Dermis microvascular lymphatic vessel endothelial cell (primary cell): ENCODE measurements at regions not wholly inside any gene's neighbourhood (a gene's known extent, or its start where the extent isn't known, plus 50 kb on each side); places are given as distances from the start of the nearest gene placed in this dataset.
"Not testable (repeated sequence)": the region's sequence is repeated elsewhere in the genome, so short reads cannot be mapped to it uniquely, and the experiment has no call there.

ENCODE experiments used
- DNase-seq, 2 donors: peaks; one replicate each; pipeline versions ENCODE4 v3.0.0 to v3.0.0-alpha.2; 2010; ENCODE audit warnings: low read depth in 2 of 2

DNA sequence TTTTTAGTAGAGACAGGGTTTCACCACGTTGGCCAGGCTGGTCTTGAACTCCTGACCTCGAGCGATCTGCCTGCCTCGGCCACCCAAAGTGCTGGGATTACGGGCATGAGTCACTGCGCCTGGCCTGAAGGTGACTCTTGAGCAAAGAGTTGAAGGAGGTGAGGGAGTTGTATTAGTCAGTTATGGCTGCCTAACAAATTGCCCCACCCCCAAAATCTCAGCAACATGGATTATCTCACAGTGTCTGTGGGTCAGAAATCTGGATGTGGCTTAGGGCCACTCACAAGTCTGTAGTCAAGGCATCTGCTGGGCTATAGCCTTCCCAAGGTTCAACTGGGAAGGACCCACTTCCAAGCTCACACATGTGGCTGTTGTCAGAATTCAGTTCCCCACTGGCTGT, 52.8 kb upstream of the ADGRE5 start:
- DNase-seq = no peak

DNA sequence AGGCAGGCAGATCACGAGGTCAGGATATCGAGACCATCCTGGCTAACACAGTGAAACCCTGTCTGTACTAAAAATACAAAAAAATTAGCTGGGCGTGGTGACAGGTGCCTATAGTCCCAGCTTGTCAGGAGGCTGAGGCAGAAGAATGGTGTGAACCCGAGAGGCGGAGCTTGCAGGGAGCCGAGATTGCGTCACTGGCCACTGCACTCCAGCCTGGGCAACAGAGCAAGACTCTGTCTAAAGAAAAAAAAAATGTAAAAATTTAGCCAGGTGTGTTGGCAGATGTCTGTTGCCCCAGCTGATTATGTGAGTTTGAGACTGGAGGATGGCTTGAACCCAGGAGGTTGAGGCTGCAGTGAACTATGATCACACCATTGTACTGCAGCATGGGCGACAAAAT, 54.2 kb upstream of the ADGRE5 start:
- not testable (repeated sequence) for DNase-seq

DNA sequence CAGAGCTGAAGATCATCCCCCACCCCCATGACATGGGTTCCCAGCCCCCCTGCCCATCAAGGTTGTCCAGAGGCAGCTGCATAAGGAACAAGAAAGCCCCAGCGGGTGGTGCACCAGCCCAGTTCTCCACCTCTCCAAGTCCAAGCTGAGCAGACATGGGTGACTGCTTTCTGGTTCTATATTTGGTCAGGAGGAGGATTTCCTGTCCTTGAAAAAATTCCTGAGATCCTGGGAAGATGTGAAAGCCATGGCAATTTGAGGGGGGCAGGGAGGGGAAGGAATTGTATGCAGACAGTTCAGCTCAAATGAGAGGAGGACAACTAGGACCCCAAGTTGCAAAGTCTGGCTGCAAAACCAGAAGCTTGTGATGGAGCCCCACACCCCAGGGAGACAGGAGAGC, 55.4 kb upstream of the ADGRE5 start:
- DNase-seq = no peak

DNA sequence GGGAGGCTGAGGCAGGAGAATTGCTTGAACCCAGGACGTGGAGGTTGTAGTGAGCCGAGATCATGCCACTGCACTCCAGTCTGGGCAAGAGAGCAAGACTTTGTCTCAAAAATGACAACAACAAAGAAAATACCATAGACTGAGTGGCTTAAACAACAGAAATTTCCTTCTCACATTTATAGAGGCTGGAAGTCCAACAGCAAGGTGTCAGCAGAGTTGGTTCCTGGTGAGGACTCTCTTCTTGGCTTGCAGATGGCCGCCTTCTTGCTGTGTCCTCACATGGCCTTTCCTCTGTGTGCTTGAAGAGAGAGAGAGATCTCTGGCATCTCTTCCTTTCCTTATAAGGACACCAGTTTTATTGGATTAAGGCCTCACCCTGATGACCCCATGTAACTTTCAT, 56.1 kb upstream of the ADGRE5 start:
- DNase-seq = no peak

DNA sequence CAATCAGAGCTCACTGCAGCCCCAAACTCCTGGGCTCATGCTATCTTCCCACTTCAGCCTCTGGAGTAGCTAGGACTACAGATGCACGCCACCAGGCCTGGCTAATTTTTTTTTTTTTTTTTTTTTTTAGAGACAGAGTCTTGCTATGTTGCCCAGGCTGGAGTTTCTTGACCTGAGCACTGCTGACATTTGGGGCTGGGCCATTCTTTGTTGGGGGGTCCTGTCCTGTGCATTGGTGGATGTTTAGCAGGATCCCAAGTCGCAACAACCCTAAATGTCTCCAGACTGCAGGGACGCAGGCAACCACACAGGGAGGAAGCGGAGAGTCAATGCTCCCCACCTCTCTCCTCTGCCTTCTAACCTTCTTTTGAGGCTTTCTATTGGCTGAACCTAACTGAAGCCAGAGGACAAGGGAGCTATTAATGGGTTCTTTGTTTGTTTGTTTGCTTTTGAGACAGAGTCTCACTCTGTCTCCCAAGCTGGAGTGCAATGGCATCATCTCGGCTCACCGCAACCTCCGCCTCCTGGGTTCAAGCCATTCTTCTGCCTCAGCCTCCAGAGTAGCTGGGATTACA, 58.3 kb upstream of the ADGRE5 start:
- no peak for DNase-seq

DNA sequence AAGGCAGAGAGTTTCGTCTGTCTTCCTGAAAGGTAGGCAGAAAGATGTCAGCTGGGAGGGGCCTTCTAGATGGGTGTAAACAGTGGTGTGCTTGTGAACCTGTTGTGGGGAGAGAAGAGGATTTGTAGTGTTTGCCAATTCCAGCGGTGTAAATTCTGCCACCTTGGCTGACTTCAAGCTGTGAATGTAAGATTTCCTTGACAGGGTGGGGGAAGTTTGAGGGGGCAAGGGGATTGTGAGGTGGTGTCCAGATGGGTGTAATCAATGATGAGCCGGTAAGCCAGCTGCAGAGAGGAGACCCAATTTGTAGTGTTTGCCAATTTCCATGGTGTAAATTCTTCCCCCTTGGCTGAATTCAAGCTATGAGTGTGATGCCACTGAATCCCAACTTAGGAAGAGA, 61.0 kb upstream of the ADGRE5 start:
- DNase-seq = no peak

DNA sequence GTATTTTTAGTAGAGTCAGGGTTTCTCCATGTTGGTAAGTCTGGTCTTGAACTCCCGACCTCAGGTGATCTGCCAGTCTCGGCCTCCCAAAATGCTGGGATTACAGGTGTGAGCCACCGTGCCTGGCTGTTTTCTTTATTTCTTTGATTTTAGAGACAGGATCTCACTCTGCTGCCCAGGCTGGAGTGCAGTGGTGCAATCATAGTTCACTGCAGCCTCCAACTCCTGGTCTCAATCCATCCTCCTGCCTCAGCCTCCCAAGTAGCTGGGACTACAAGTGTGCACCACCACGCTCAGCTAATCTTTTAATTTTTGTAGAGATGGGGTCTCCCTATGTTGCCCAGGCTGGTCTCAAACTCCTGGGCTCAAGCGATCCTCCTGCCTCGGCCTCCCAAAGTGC, 61.5 kb upstream of the ADGRE5 start:
- DNase-seq = not testable (repeated sequence)

DNA sequence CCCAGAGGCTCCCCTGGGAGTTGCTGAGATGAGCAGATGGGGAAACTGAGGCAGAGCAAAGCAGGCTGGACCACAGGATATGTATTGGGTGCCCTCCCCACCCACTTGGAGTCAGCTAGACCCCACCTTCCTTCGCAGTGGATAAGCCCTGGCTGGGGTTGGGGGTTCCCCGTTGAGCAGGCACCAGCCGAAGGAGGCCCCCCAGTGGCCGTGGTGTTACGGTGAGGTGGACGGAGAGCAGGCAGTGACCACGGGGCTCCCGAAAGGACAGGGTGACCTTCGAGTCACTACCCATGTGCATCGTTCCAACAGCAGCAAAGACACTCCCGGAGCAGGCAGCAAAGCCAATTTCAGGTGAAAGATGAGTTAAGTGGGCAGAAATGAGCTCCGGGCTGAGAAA, 62.4 kb upstream of the ADGRE5 start:
- DNase-seq = peak; percentile 4 to 47

DNA sequence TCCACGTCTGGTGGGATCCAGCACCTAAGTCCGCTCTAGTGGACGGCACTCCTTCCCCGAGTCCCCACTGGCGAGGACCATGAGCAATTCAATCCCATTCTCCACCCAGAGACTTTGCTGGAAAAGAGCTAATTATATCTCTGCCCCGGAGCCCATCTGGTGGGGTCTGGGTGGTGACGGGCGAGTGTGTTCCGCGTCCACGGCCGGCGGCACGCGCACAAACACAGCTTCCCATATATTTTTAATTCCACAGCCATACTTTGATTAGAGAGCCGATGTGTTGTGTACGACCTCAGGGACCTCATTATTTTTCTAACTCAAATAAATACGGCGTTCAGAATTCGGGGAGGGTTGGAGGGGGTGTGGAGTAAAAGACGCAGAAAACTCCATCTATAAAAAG, 64.1 kb upstream of the ADGRE5 start:
- no peak for DNase-seq

DNA sequence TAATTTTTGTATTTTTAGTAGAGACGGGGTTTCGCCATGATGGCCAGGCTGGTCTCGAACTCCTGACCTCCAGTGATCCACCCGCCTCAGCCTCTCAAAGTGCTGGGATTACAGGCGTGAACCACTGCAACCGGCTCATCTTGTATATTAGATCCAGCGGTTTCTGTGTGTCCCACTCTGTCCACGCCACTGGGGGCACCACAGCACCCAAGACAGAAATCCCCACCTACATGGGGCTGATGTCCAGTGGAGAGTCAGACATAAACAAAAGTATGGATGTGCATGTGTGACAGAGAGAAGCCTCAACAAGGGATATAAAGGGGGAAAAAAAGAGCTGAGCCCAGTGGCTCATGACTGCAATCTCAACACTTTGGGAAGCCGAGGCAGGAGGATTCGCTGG, 65.8 kb upstream of the ADGRE5 start:
- DNase-seq = no peak

DNA sequence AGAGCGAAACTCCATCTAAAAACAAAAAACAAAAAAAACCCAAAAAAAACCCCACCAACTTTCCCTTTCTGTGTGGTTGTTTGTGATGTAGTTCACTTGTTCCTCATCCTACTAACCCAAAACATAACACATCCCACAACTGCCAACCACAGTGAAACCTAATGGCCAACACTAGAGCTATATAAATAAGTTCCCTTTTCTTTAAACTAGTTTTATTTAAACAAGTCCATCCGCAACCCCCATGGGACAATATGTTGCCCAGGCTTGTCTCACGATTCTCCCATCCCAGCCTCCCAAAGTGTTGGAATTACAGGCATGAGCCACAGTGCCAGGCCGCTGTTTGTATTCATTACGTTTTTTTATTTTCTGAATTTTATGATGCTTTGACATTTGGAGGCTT, 71.2 kb upstream of the ADGRE5 start:
- no peak for DNase-seq

DNA sequence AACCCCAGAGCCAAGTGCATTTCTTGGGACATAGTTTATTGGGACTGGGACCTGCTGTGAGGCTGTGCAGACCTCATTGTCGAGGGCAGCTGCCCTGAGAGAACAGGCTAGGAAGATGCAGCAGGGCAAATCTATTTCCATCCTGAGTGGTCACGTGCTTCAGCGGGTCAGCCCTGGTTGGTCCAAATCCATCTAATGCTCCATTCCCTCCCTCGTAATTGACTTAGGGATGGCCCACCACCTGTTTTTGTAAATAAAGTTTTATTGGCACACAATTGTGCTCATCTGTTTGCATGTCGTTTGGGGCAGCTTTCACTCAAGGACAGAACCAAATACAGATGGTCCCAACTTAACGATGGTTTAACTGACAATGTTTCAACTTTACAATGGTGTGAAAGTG, 75.5 kb upstream of the ADGRE5 start:
- DNase-seq = no peak

DNA sequence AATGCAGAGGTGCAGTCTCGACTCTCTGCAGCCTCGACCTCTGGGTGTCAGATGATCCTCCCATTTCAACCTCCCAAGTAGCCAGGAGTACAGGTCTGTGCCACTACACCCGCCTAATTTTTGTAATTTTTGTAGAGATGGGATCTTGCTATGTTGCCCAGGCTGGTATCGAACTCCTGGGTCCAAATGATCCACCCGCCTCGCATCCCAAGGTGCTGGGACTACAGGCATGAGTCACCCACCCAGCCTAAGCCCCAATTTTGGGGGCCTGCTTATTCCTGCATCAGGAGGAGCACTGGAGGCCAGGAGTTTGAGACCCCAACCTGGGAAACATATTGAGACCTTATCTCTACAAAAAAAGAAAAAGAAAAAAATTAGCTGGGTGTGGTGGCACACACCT, 80.1 kb upstream of the ADGRE5 start:
- DNase-seq = no peak

DNA sequence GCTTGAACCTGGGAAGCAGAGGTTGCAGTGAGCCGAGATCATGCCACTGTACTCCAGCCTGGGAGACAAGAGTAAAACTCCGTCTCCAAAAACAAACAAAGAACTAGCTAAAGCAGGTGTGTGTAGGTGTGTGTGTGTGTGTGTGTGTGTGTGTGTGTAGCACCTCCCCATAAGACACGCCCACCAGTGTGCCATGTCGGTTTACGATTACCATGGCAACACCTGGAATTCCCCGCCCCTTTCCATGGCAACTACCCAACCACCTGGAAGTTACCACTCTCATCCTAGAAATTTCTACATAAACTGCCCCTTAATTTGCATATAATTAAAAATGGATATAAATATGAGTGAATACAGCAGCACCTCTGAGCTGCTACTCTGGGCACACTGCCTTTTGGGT, 80.9 kb upstream of the ADGRE5 start:
- DNase-seq = peak; percentile 5 to 7

DNA sequence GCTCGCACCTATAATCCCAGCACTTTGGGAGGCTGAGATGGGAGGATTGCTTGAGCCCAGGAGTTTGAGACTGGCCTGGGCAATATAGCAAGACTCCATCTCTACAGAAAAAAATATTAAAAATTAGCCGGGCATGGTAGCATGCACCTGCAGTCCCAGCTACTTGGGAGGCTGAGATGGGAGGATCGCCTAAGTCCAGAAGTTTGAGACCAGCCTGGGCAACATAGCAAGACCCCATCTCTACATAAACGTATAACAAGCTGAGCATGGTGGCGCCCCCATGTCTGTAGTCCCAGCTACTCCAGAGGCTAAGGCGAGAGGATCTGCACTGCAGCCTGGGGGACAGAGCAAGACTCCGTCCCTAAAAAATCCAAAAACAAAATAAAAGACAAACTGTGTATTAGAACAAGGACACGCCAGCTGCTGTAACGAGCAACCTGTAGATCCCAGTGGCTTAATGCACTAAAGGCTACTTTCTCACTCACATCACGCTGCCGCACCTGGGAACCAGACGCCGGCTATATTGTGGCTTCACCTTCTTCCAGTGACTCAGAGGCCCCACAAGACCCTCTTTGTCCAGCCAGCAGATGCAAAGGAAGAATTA, 81.9 kb upstream of the ADGRE5 start:
- not testable (repeated sequence) for DNase-seq

DNA sequence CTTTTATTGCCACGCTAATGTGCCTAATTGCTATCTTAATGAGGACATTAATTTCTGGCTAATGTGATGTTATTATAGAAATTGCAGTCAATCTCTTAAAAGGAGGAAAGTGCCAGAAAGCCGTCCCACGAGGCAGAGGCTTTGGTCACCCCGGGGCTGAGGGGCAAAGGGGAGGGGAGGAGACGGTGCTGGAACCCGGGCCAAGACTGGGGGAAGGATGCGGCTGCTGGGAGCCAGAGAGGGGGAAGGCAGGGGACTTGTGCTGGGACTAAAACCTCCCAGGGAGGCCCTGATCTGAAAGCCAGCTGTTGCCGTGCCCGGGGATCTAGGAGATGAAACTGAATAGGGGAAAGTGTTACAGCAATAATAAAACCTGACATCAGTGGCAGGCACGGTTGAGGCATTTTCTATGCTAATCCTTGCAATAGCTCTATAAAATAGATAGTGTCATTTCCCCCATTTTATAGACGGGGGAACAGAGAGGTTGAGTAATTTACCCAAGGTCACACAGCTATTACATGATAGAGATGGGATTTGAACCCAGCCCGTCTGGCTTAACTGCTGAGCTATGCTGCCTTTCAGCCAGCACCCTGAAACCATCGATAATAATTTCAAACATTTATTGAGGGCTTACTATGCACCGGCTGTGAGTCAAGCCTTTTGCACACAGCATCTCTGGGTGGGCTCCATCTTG, 83.2 kb upstream of the ADGRE5 start:
- DNase-seq = not testable (repeated sequence)

DNA sequence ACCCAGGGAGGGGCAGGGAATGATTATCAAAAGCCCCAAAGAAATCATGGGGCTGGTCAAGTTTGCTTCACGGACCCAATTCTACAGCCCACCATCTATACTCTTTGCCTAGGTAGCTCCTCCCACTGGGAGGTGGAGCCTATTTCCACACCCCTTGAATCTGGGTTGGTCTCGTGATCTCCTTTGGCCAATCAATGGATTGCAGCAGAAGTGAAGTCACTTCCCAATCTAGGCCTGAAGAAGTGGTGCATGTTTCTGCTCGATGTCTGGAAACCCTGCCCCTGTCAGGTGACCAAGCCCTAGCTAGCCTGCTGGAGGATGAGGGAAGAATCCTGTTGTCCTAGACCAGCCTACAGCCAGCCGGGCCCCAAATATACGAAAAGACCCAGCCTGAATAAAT, 86.3 kb upstream of the ADGRE5 start:
- DNase-seq = not testable (repeated sequence)

DNA sequence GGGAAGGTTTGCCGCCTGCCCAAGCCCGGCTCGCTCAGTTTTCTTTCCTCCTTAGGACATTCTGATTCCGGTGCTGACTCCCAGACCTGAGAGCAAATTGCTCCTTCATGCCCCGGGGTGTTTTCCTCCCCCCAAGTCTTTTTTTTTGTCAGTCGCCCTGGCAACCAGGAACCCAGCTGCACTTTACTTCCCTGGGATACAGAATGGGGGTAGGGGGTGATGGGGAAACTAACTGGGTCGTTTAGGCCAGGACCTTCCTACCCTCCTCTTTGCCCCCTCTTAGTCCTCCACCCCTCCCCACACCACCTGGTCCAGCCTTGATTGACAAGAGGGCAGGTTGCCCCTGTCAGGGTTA, 87.5 kb upstream of the ADGRE5 start:
- not testable (repeated sequence) for DNase-seq

DNA sequence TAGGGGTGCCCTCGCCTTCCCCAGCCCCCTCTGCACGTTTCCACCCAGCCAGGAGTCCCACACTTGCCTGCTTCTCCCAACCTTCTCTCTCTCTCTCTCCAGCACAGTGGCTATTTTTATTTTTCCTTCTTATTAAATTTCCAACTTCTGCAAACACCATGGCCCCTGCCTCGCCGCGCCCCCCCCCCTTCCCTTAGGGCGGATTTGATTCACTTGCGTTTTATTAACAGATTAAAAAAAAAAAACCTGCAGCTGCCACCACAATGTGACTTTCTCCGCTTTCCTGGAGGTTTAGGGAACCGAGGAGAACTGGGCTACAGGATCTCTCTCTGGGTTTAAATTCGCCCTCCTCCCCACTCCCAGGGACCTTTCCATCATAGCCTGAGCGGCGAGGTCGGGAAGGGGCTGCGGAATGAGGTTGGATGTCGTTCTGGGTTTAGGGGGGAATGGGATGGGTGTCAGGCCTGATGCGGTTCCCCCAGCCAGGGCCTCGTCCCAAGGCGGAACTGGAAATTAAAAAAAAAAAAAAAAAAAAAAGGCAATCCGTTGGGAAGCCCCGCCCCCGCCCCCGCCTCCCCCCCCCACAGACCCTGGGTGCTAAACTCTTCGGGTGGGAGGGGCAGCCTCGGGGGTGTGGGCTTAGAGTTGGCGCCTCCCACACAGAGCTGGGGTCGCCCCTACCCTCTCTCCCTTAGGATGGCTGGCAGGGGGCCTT, 87.3 kb upstream of the ADGRL1 start:
- DNase-seq = not testable (repeated sequence)

DNA sequence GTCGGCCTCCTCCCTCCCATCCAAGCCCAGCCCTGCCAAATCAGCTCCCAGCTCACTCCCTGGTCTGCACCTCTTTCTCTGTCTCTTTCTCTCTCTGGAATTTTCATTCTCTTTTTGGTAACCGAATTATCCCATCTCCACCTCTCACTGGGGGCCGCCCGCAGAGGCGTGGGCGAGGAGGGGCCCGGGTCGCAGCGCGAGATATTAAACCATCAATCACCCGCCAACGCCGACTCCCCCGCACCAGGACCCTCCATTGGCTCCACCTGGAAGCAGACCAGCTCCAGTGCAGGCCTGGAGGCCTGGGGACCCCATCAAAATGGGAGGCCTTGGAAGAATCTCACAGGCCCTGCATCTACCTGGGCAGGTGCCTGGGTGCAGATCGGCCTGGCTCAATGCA, 83.8 kb upstream of the ADGRL1 start:
- DNase-seq = not testable (repeated sequence)

DNA sequence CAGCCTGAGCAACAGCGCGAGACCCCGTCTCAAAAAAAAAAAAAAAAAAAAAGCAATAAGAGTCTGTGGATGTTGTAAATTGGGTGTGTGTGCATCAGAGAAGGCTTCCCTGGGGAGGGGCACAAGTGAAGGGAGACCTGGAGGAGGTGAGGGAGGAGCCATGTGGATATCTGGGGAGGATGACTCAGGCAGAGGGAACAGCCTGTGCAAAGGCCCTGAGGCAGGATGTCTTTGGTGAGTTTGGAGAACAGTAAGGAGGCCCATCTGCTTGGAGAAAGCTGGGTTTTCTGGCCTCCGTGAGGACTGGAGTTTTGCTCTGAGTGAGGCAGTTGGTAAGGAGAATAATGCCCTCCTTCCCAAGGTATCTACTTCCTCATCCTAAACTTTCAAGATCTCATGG, 81.9 kb upstream of the ADGRL1 start:
- DNase-seq = not testable (repeated sequence)

DNA sequence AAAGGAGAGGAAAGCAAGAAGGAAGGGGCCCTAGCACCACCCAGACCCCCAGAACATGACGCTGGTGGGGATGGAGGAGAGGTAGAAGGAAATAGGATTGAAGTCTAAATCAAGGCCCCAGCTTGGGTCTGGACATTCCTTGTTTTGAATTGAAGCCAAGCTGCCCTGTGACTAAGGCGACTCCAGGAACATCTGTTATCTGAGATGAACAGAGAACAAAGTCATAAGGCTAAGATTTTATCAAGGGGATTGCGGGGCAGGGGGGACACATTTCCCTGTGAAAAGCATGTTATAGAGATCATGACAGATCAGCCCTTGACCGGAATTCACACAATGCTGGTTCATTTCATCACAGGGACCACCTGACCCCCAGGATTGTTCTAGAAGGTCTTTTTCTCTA, 80.6 kb upstream of the ADGRL1 start:
- DNase-seq = peak in 1 of 2 donors; percentile 69

DNA sequence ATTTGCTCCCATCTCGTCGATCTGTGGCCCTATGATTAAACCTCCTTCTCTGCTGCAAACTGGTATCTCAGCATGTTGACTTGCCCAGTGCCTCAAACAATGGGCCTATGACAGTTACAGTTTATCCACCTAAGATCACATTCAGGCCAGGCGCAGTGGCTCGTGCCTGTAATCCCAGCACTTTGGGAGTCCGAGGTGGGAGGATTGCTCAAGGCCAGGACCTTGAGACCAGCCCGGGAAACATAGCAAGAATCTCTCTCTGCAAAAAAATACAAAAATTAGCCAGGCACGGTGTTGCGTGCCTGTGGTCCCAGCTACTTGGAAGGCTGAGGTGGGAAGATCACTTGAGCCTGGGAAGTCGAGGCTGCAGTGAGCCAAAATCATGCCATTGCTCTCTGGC, 79.8 kb upstream of the ADGRL1 start:
- DNase-seq = not testable (repeated sequence)
